A673 (cell line): ENCODE measurements at regions not wholly inside any gene's neighbourhood (a gene's known extent, or its start where the extent isn't known, plus 50 kb on each side); places are given as distances from the start of the nearest gene placed in this dataset.

Source experiments
- BruUV-seq: library from RNA; stranded (reverse); fragments of 400-500 nt; replicated peaks from 2 replicates; lab custom pipeline; 2021; lab: Mats Ljungman, UMichigan
- CTCF ChIA-PET: fragments of 300-600 bp; sonication (Branson Sonifier 250); formaldehyde crosslinking; loops from one replicate; lab custom pipeline; 2022; ENCODE audit warnings: antibody characterized with exemption; lab: Charles Lee
- POLR2A ChIA-PET: fragments of 300-600 bp; sonication (Branson Sonifier 250); formaldehyde crosslinking; loops from one replicate; lab custom pipeline; 2022; ENCODE audit warnings: antibody characterized with exemption; ENCODE audit not compliant: low non-redundant PET; lab: Charles Lee
- DNase-seq: peaks from one replicate; pipeline ENCODE4 v3.0.0-alpha.2; 2015; ENCODE audit warnings: low spot score
- H3K27ac ChIP-seq: fragments of 200-600 bp; sonication (generic); 2 replicates; pipeline ENCODE4 v1.5.1; 2016; ENCODE audit warnings: mixed run types, low read depth, mild to moderate bottlenecking, mixed read lengths, antibody characterized with exemption, low read length; ENCODE audit not compliant: poor library complexity, severe bottlenecking
- H3K27me3 ChIP-seq: fragments of 200-600 bp; sonication (generic); replicated peaks from 2 replicates; pipeline ENCODE4 v1.6.1; 2017; ENCODE audit warnings: mixed run types, low read depth, mild to moderate bottlenecking, mixed read lengths, antibody characterized with exemption, low read length; ENCODE audit not compliant: insufficient read depth, poor library complexity
- H3K36me3 ChIP-seq: fragments of 200-600 bp; sonication (generic); 2 replicates; pipeline ENCODE4 v1.6.1; 2016; ENCODE audit warnings: mixed run types, mild to moderate bottlenecking, mixed read lengths, antibody characterized with exemption, low read length; ENCODE audit not compliant: insufficient read depth, poor library complexity, severe bottlenecking
- H3K4me1 ChIP-seq: fragments of 200-600 bp; sonication (generic); 2 replicates; pipeline ENCODE4 v1.6.1; 2017; ENCODE audit warnings: mixed run types, mild to moderate bottlenecking, mixed read lengths, antibody characterized with exemption, low read length; ENCODE audit not compliant: insufficient read depth, poor library complexity, severe bottlenecking
- H3K4me3 ChIP-seq: fragments of 200-600 bp; sonication (generic); 2 replicates; pipeline ENCODE4 v1.5.1; 2016; ENCODE audit warnings: low read depth, mixed run types, mild to moderate bottlenecking, mixed read lengths, low read length; ENCODE audit not compliant: poor library complexity, severe bottlenecking
- H3K9me3 ChIP-seq: fragments of 200-600 bp; sonication (generic); 2 replicates; pipeline ENCODE4 v1.6.1; 2016; ENCODE audit warnings: mixed run types, low read depth, mild to moderate bottlenecking, mixed read lengths, antibody characterized with exemption, low read length; ENCODE audit not compliant: poor library complexity, severe bottlenecking
- CTCF ChIP-seq: fragments of 300-800, 200-600 bp; sonication (generic); conservative IDR thresholded peaks from 2 replicates; pipeline ENCODE4 v1.5.1; 2017; ENCODE audit warnings: low read depth, mild to moderate bottlenecking, antibody characterized with exemption, low read length, moderate library complexity, mixed read lengths
- EZH2 ChIP-seq: fragments of 200-600 bp; sonication (generic); IDR thresholded peaks from 2 replicates; pipeline ENCODE4 v1.6.1; 2017; ENCODE audit warnings: borderline replicate concordance, low read depth, mild to moderate bottlenecking, mixed read lengths, antibody characterized with exemption, low read length; ENCODE audit not compliant: poor library complexity, severe bottlenecking
- intact Hi-C: fragments of 100-400 bp; cut with micrococcal nuclease; formaldehyde crosslinking; loops from one replicate; pipeline ENCODE4 v1.10.0; 2022; ENCODE audit not compliant: unreplicated experiment

- intact Hi-C loops: no loop called here
- BruUV-seq: no TSS peak
- Histone ChIP-seq H3K9me3 (no peaks in the 10 kb centered on the region), H3K27me3 (no peaks in the 10 kb centered on the region), H3K4me1 (peaks cover 10% of the 10 kb centered on the region), H3K36me3 (no peaks in the 10 kb centered on the region), H3K4me3 (no peak overlapping the region), H3K27ac (no peak overlapping the region)
- ChIA-PET CTCF (no interaction called here), POLR2A (no interaction called here)
- no peak for DNase-seq
- no peak for TF ChIP-seq CTCF
- no peak for TF ChIP-seq EZH2
Observed at GRCh38 chr14:65234752-65235361, 132.5 kb upstream of the MAX start.

GRCh38 chr14:65237023-65237814 is 134.9 kb upstream of the MAX start:
- H3K4me1 ChIP-seq: no peaks in the 10 kb centered on the region
- intact Hi-C loops: no loop called here
- no peak overlapping the region for H3K4me3 ChIP-seq
- H3K27me3 ChIP-seq: no peaks in the 10 kb centered on the region
- no peaks in the 10 kb centered on the region for H3K9me3 ChIP-seq
- no peak for DNase-seq
- no peak overlapping the region for H3K27ac ChIP-seq
- ChIA-PET CTCF (no interaction called here), POLR2A (no interaction called here)
- no peaks in the 10 kb centered on the region for H3K36me3 ChIP-seq
- BruUV-seq: no TSS peak
- no peak for TF ChIP-seq EZH2
- no peak for TF ChIP-seq CTCF

- no peak overlapping the region for H3K27ac ChIP-seq
- no peaks in the 10 kb centered on the region for H3K36me3 ChIP-seq
- ChIA-PET POLR2A (no interaction called here), CTCF (no interaction called here)
- no peaks in the 10 kb centered on the region for H3K4me1 ChIP-seq
- TF ChIP-seq EZH2 (no peak), CTCF (no peak)
- no TSS peak for BruUV-seq
- no peak overlapping the region for H3K4me3 ChIP-seq
- no peaks in the 10 kb centered on the region for H3K27me3 ChIP-seq
- DNase-seq: no peak
- no peaks in the 10 kb centered on the region for H3K9me3 ChIP-seq
- intact Hi-C loops: no loop called here
Observed at GRCh38 chr14:65237941-65238340, 135.6 kb upstream of the MAX start.
